ENCODE measurements at regions not wholly inside any gene's neighbourhood (a gene's known extent, or its start where the extent isn't known, plus 50 kb on each side); places are given as distances from the start of the nearest gene placed in this dataset.
"Not testable (repeated sequence)": the region's sequence is repeated elsewhere in the genome, so short reads cannot be mapped to it uniquely, and the experiment has no call there.

- DNase-seq (ENCODE audit: low spot score): no peak
These were observed 155.0 kb downstream of the CYSLTR2 start for GRCh38 chr13:48808683-48809082.

GRCh38 chr13:48810013-48810412, 156.3 kb downstream of the CYSLTR2 start:
- DNase-seq (ENCODE audit: low spot score): no peak

GRCh38 chr13:48813518-48813917, 159.8 kb downstream of the CYSLTR2 start:
- DNase-seq (ENCODE audit: low spot score): no peak

GRCh38 chr13:48816700-48817099, 159.0 kb upstream of the FNDC3A start:
- DNase-seq (ENCODE audit: low spot score): no peak

- DNase-seq (ENCODE audit: low spot score): no peak
These were observed 158.4 kb upstream of the FNDC3A start for GRCh38 chr13:48817166-48817802.

- DNase-seq (ENCODE audit: low spot score): no peak
These were observed 157.0 kb upstream of the FNDC3A start for GRCh38 chr13:48818495-48819356.

- no peak for DNase-seq (ENCODE audit: low spot score)
These were observed 156.3 kb upstream of the FNDC3A start for GRCh38 chr13:48819376-48819775.

GRCh38 chr13:48819899-48820298, 155.8 kb upstream of the FNDC3A start:
- no peak for DNase-seq (ENCODE audit: low spot score)

- DNase-seq (ENCODE audit: low spot score): not testable (repeated sequence)
These were observed 152.2 kb upstream of the FNDC3A start for GRCh38 chr13:48823526-48823925.

GRCh38 chr13:48826039-48826438, 149.7 kb upstream of the FNDC3A start:
- no peak for DNase-seq (ENCODE audit: low spot score)

- not testable (repeated sequence) for DNase-seq (ENCODE audit: low spot score)
These were observed 148.7 kb upstream of the FNDC3A start for GRCh38 chr13:48826922-48827454.

- no peak for DNase-seq (ENCODE audit: low spot score)
These were observed 148.0 kb upstream of the FNDC3A start for GRCh38 chr13:48827709-48828108.

GRCh38 chr13:48828962-48829411, 146.7 kb upstream of the FNDC3A start:
- DNase-seq (ENCODE audit: low spot score): no peak

- no peak for DNase-seq (ENCODE audit: low spot score)
These were observed 146.2 kb upstream of the FNDC3A start for GRCh38 chr13:48829536-48829935.

- DNase-seq (ENCODE audit: low spot score): no peak
These were observed 144.5 kb upstream of the FNDC3A start for GRCh38 chr13:48831248-48831647.

GRCh38 chr13:48833412-48833811, 142.3 kb upstream of the FNDC3A start:
- no peak for DNase-seq (ENCODE audit: low spot score)

- DNase-seq (ENCODE audit: low spot score): not testable (repeated sequence)
These were observed 140.4 kb upstream of the FNDC3A start for GRCh38 chr13:48835326-48835725.

- DNase-seq (ENCODE audit: low spot score): no peak
These were observed 137.3 kb upstream of the FNDC3A start for GRCh38 chr13:48838193-48838973.

GRCh38 chr13:48839171-48839570, 136.5 kb upstream of the FNDC3A start:
- no peak for DNase-seq (ENCODE audit: low spot score)

- DNase-seq (ENCODE audit: low spot score): no peak
These were observed 135.3 kb upstream of the FNDC3A start for GRCh38 chr13:48840366-48840765.

GRCh38 chr13:48842316-48842715, 133.4 kb upstream of the FNDC3A start:
- DNase-seq (ENCODE audit: low spot score): no peak

Data from pons (tissue), 1 donor.